Superior temporal gyrus (tissue), 1 donor: ENCODE measurements at regions not wholly inside any gene's neighbourhood (a gene's known extent, or its start where the extent isn't known, plus 50 kb on each side); places are given as distances from the start of the nearest gene placed in this dataset.

Experiments
- DNase-seq: peaks from one replicate; pipeline ENCODE4 v3.0.0-alpha.2; 2016; ENCODE audit errors: extremely low spot score

- no peak for DNase-seq
Observed at GRCh38 chr5:179430193-179431175, 85.2 kb upstream of the ADAMTS2 start.

GRCh38 chr5:179427676-179428056, 82.4 kb upstream of the ADAMTS2 start:
- DNase-seq: no peak

DNA sequence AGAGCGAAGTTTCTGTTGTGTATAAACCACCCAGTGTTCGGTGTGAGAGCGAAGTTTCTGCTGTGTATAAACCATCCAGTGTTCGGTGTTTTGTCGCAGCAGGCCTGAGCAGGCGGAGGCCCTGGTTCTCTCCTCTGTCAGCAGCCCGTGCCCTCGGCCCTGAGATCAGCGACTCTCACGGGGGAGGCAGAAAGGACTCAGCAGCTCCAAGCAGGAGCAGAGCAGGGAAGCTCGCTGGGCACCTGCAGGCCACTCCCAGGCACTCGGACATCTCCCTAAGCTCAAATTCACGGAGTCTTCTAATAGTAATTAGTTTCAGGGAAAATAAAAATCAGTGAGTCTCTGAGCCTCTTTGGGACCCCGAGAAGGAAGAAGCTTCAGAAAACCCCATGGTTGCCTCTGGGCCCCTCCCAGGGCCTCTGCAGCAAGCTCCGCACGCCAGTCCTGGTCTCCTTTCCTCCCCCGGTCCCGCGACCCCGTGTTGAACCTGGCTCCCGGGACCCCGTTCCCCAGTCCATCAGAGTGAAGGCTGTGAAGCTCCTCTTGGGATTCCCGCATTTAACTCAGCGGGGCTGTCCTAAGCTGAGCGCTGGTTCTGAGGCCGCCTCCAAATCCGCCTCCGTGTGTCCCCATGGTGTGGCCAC, 81.9 kb upstream of the ADAMTS2 start:
- no peak for DNase-seq

- no peak for DNase-seq
Observed at GRCh38 chr5:179422908-179423481, 77.7 kb upstream of the ADAMTS2 start.

GRCh38 chr5:179422213-179422855, 77.1 kb upstream of the ADAMTS2 start:
- DNase-seq: no peak

GRCh38 chr5:179421144-179421901, 76.1 kb upstream of the ADAMTS2 start:
- DNase-seq: no peak

DNA sequence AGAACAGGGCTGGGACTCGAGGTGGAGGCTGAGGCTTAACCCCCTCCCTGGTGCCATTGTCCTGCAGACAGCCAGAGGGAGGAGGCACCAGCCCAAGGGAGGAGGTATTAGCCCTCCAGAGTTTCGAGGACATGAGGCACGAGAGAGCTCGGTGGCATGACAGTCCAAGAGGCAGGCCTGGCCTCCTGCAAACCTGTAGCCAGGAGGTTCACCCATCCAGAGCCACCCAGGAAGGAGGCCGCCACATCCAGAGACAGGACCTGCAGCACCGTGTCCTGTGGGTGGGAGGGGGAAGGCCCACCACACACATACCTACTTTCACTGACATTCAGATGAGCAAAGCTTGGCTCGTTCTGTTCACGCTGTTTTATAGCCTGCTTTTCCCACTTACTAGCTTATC, 75.2 kb upstream of the ADAMTS2 start:
- no peak for DNase-seq

DNA sequence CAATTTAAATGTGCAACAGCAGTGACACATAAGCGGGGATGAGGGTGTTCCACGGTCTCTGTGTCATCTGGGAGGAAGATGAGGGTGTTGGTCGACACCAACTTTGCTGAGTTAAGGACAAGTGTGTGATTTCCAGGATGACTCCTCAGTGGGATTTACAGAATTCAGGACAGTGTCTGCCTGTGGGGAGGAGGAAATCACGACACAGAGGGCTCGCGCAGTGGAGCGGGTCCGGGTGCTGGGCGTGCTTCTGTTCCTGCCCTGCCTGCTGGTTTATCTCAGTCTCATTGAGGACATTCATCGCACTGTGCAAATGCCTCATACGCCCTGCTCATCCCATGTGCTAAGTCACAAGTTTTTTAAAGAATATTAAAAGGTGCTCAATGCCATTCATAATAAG, 73.7 kb upstream of the ADAMTS2 start:
- no peak for DNase-seq

DNA sequence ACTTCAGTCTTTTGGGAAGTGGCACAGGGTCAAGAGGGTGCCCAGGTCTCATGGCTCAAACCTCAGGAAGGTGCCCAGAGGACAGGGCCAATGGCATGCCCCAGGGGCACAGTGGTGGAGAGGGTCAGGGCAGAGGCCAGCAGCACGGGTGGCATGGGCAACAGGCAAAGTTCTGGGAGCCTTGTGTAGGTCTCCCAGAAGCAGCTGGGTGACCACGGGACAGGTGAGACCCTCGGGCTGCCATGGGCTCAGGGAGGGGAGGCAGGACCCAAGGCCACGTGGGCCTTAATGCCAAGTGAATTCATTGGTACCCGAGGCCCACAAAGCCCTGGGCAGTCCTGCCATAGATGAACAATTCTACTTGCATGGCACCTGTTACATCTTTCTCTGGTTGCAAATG, 72.4 kb upstream of the ADAMTS2 start:
- DNase-seq: no peak

DNA sequence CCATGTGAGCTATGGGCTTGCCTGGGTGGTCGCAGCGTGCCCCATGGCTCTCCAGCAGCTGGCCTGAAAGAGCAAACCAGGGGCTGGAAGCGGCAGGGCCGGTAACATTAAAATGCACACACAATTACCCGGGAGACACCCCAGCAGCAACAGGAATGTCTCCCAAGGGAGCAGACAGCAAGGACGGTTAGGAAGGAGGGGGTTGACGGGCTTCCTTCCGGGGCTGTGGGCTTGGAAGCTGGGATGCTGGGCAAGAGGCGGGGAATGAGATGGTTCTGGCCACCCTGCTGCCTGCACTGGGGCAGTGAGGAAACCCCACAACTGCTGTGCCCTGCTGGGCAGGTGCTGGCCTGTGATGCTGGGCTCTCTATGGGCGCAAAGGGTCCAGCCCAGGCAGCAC, 71.8 kb upstream of the ADAMTS2 start:
- DNase-seq: no peak

DNA sequence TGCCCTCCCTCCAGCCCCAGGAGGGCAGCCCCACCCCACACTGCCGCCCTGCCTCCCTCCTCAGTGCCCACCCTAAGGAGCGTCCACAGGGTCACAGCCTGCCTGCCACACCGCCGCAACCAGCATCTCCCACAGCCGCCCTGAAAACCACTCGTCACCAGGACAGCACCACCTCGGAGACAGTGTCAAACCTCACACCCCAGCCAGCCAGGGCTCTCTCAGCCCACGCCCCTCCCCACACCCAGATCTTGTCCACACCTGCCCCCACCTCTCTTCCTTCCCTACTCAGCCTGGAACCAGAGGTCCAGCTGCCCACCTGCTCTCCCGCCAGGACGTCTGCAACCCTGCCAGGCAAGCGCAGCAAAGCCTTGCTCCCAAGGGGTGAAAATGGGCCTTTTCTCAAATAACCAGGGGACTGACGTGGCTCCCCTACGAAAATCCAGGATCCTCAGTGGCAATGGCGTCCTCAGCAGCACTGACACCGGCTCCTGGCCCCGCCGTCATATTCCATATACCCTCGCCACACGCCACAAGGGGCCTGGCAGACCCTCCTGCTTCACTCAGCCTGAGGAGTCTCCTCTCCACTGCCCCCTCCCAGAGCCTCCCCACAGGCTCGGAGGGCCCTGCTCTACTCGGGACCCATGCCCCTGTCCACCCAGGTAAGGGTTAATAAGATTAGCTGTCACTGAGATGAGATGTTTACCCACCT, 71.0 kb upstream of the ADAMTS2 start:
- DNase-seq: no peak

DNA sequence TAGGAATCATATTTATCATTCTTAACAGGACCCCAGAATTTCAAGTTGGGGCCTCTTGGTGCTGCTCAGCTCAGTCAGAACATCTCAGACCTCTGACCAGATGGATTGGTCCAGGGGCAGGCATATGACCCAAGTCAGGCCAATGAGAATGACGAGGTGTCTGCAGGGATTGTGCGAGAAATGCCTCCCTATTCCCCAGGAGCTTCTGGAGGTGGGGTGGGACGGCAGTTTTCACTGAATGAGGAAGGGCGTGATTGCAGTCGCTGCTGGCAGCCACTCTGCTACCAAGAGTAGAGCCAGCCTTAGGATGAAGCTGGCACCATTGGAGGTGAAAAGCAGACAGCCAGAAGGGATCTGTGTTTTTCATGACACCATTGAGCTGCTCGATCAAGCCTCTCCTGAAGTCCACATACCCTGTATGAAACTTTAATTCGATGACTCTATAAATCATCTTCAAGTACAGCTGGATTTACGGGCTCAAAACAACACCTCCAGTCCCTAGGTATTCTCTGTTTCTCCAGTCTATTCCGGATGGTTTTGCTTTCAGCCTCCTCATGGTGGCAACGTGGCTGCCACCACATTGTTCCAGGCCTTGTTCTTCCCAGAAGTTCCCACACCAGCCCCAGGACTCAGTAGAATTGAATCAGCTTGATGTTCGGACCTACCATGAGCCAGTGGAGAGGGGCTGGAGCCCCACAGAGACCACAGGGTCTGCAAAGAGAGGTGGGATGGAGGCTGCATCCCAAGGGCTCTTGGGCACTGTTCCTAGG, 70.2 kb upstream of the ADAMTS2 start:
- DNase-seq: no peak

DNA sequence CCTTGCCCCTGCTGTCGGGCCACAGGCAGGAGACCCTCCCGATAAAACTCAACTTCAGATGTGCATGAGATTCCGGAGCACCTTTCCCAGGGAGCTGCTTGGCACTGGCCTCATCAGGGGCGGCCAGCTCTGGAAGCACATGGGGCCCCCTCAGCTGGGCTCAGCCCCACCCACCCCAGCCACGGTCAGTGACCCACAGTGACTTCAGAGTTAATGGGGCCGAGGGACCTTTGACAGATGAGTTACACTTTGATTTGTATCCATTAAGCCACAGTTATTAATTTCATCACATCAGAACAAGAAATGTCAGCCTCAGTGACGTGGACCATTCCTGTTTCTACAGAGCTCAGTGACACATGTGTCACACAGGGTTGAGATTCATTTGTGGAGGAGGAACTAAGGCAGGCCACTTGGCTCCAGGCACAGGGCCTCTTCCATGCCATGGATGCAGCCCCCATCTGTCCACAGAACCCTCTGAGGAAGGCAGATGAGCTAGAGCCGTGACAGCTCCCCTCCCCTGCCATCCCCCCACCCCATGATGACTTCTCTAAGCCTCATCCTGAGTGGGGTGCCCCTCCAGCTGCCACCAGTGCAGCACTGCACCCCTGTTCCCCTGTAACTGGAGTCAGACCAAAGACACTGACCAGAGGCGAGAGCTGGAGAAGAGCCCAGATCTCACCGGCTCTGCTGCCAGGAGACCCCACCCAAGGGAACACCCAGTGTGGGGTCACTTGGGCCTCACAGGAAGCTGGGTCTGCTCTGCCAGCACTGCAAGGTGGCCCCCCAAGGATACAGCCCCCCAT, 69.4 kb upstream of the ADAMTS2 start:
- DNase-seq: no peak

GRCh38 chr5:179413711-179414458, 68.6 kb upstream of the ADAMTS2 start:
- DNase-seq: no peak

GRCh38 chr5:179413086-179413690, 67.9 kb upstream of the ADAMTS2 start:
- no peak for DNase-seq

DNA sequence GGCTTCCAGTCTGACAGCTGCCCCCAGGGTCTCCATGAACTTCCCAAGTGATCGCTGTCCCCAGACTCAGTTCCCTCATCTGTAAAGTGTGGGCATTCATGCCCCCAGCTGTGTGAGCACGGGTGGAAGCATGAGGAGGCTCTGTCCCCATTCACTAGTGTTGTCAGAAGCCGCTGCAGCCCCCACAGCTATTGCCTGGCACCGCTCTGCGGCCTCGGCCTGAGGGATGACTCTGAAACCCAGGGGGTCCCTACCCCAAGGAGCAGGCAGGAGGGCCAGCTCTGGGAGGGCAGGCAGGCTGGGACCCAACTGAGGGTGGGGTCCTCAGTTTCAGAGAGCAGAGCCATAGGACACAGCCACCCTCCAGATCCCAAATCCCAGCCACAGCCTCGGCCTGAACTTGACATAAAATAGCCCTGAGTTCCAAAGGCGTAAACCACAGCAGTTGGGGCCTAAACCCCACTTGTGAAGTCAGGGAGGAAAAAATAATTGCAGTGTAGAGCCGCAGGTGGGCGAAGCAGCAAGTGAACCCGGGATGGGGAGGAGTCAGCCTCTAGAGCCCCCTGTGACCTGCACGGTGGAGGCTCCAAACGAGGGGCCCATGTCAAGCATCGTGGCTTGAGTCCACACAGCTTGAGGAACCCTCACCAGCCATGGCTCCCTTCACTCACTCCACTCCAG, 66.0 kb upstream of the ADAMTS2 start:
- no peak for DNase-seq
